CD4-positive, alpha-beta T cell treated with Interleukin-1 beta for 1 hour (primary cell): ENCODE measurements at regions not wholly inside any gene's neighbourhood (a gene's known extent, or its start where the extent isn't known, plus 50 kb on each side); places are given as distances from the start of the nearest gene placed in this dataset.

ENCODE experiments used
- DNase-seq, 2 donors: peaks; one replicate each; pipeline ENCODE4 v3.0.0-alpha.2; 2020 to 2022

DNA sequence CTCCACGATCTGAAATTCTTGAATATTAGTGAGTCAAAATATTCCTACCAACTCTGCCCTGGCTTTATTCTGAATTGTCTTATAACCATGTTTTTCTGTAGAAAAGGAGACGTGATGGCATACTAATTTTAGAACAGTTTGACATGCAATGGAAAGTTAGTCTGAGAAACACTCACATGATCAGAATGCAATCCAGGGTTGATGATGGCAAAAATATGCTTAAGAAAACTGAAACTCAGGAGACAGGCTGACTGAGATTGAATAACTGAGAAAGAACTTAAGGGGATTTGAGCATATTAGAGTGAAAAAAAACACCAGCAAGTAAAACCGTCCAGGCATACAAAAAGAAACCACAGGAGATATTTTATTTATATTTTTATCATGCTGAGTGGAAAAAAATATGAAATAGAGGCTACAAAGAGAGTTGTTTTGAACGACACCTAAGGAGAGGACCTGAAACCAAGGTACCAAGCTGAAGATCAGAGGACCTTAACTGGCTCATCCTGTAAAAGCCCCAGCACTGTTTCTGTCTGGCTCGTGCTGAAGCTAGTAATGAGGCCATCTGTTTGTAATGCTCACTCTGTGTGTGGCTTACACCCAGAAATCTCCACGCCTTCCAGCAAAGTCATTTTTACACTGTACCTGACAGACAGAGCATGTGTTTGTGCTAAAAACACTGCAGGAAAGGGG lies 437.2 kb upstream of the PKDCC start:
- DNase-seq, result no peak

DNA sequence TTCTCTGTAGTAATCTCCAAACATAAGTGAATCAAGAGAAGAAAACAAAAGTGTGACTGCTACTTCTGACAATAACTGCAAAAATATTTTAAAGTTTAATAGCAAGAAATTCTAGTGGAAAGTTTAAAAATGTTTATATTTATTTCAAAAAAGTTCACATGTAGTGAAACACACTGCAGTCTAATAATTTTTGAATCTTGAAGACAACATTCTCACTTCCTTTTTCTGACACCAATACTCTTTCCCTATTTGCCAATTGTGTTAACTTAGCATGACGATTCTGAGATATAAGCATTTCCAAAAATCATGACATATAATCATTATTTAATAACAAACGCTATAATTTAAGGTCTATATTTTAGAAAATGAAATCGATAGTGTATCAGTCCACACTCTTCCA lies 429.1 kb upstream of the PKDCC start:
- DNase-seq, result no peak

DNA sequence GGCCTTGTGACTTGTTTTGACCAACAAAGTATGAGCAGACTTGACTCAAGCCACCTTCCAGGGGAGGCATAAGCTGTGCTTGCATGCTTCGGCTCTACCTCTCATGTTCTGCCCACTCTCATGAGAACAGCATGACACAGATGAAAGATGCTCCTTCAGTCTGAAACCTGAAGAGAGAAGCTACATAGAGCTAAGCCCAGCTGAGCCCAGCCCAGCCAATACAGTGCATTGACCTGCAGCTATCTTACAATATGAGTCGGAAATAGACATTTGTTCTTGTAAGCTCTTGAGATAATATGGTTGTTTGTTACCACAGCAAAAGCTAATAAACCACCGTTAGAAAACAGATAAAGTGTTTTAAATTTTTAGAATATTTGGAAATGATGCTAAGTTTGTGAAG lies 426.7 kb upstream of the PKDCC start:
- no peak for DNase-seq

DNA sequence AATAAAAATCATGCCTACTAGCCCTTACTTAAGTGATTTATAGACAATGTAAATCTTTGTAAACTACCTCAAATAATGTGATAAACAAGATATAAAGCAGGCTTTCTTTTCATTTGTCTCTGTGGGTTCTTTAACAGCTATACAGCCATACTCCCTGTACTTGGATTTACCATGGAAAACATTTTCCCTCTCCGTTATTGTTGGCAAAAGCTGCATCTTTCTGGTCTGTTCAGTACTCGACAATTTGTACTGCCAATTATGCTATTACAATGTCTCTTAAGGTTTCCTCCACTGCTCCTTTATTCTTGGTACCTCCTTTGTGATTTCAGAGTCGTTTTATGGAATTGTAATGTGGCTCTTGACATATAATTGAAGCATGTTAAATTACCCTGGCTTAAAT lies 426.3 kb upstream of the PKDCC start:
- DNase-seq, result no peak

DNA sequence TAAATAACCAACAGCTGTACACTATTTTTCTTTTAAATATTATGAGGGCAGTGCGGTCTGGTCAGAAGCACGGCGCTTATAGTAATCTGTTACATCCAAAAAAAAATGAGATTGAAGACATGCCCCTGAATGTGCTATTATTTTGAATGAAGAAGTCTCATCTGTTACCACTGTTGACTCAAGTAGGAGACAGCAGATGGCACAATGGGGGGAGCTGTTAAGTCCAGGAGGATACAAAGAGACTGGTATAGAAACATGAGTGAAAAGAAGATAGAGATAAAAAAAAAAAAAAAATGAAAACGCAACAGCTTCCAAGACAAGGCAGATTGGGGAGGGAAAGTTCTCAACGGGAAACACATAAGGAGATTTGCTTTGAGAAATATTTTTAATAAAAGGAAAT lies 425.5 kb upstream of the PKDCC start:
- no peak for DNase-seq

DNA sequence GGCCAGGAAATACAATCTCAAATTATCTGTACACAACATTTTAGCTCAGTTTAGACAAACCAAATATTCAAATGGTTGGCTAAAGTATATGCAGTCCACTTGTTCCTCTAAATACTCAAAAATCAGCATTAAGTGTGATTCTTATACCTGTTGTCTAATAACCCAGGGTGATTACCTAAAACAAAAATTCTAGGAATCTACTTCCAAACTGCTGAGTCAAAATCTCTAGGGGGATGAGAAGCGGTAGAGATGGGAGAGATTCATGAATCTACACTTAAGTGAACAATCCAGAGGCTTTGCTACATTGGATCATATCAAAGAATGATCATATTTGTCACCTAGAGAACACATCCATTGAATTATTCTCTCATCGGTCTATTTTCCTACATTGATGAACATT lies 420.9 kb upstream of the PKDCC start:
- DNase-seq, result no peak

DNA sequence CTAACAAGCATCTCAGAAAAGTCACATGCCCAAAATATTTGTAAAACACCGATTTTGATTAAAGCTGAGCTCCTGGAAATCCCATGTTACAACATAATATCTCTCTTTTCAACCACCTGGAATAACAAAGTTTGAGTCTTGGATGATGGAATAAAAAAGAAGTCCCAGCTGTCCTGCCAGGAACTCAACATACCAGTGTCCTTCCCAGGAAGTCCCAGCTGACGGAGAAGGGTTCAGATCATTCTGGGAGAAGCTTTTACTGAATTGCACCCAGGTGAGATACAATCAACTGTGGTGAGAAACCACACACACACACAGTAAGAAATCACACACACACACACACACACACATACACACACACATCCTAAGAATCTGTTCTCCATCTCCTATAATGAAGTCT lies 413.1 kb upstream of the PKDCC start:
- DNase-seq, result no peak

DNA sequence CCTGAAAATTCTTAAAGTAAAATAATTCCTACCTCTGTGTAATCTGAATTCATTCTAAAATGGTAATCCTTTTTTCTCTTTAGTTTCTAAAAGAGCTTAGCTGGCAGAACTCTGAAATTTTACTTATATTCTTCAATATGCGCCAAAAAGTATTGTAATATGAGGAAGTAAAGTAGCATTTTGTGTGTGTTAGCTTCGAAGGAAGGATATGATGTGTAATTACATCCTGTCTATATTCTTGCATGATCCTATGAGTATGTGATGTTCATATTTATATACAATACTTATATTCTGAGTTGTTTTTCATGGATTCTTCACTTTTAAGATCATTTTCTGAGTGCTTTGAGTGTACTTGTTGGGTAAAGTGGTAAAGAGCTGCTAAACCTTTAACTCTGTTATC lies 402.9 kb upstream of the PKDCC start:
- no peak for DNase-seq

DNA sequence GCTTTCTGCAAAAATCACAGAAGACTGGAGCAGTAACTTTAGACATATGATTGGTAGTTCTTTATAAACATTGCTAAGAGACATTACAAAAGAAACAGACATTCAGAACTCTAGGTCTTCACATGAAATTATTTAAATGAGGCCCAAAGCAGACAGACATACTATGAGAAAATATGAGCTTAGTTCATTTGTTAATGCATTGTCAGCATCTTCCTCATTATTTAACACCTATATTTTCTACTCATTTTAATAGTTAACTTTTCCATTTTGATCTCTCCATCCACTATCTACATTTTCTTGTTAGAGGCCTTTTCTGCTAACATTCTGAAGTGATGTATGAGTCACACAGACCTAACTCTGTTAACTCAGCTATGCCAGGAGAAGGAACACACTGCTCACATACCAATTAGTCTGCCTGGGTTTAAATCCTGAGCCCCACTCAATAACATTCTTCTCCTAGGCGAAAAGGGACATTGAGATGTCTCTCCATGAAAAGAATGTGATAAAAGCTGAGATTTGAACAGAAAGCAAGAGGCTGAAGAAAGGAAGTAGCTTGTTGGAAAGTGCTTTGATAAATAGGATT lies 400.3 kb upstream of the PKDCC start:
- no peak for DNase-seq

DNA sequence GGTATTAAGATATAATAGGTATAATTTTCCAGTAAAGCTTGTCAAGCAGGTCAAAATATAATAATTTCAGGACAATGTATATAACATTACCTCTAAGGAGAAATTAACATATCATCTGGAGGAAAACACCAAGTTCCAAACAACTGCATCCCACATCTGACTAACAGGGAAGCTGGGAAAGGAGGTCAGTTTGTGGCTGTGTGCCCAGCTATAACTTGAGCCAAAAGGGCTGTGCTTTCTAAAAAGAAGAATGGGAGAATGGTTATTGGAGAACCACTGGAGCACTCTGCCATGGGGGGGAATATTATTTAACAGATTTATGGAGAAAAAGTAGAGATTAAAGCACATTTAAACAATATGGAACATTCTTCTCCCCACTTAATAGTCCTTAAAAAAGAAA lies 390.6 kb upstream of the PKDCC start:
- no peak for DNase-seq

DNA sequence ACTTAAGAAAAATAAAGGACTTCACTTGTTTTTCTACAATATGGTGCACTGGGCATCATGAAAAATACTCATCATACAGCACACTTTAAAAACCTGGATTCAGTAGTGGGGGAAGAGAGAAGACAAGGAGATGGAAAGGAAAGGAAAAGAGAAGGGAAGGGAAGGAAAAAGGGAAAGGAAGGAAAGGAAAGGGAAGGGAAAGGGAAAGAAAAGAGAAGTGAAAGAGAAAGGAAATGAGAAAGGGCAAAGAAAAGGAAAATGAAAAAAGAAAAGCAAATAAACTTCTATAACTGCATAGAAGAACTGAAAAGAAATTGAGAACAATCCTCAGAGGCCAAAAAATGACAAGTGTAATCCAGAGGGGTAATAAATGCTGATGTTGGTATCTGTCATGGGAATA lies 388.1 kb upstream of the PKDCC start:
- no peak for DNase-seq

DNA sequence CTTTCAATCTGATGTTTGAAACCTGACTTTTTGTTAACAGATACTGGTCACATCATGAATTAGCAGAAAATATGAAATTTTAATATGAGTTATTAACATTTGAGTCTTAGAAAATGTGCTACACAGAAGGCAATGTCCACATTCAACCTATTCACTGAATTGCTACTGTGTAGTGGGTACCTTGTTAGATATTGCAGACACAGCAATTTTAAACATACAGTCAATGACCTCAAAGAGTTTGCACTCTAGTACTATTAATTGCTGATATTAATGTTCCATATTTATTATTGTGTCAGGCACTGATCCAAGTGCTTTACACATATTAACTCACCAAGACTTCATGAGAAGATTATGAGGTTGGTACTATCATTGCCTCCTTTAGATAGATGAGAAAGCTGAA lies 385.4 kb upstream of the PKDCC start:
- no peak for DNase-seq

DNA sequence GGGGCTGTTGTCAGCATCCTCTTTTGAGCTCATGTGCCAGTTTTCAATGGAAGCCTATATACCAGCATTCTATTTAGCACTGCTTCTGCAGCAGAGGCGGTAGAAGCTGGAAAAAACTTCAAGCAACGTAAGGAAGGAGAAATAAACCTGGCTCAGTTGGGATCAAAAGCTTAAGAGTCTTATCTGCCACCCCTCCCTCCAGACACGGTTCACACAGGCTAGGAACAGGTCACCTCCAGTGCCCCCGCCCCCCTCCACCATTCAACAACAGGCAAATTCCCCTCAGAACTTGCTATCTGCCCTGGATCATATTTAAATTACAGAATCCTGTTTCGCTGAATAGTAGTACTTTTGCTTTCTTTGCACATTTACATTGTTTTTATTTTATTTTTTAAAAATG lies 384.8 kb upstream of the PKDCC start:
- no peak for DNase-seq

DNA sequence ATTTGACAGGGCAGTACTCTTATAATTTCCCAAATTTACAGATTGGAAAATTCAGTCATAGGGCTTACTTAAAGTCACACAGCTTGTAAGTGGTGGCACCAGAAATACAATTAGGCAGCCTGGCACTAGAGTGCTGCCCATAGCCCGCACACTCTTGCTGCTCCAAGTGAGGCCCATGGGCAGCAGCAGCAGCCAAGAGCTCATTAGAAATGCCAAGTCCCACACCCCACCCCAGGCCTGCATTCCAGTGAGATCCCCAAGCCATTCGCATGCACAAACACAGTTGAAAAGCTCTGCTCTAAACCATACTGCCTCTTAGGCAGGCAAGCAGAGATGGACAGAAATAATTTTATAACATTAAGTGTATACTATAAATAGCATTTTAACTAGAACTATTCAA lies 379.3 kb upstream of the PKDCC start:
- DNase-seq, result no peak

DNA sequence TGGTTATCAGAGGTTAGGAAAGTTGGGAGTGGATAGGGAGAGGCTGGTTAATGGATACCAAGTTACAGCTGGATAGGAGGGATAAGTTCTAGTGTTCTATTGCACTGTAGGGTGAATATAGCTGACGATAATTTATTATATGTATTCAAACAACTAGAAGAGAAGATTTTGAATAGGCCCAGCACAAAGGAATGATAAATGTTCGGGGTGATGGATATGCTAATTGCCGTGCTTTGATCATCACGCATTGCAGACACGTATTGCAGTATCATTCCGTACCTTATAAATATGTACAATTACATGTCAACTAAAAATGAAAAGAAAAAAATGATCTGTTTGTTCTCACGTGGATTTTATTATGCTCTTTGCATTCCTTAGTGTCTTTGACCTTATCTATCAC lies 369.2 kb upstream of the PKDCC start:
- DNase-seq, result no peak

DNA sequence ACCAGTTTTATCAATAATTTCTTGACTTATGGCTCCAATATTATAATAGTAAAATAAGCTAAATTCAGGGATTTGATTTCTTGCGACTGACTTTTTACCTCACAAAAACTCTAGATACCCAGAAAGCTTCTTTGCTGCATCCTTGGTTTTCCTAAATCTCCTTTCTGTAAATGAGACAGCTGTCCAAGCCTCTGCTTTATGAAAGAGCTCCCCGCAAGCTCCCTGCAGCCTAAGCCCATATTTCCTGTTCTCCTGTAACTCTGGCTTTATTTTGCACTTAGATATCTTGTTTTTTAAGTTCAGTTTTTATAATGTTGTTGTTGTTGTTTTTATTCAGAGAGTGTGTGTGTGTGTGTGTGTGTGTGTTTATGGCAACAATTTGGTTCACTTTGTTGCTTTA lies 361.7 kb upstream of the PKDCC start:
- DNase-seq, result no peak

DNA sequence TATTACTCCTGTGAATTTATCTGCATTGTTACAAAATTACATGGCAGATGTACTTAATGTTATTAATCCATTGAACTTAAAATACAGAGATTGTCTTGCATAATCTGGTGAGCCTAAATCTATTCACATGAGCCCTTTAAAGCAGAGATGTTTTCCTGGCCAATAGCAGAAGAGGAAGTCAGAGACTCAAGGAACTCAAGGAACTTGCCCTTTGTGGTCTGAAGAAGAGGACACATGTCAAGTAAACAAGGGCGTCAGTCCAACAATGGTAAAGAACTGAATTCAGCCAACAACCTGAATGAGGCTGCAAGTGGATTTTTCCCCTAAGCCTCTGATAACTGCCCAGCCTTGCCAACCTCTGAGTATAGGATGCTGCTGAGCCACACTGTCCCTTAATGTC lies 356.3 kb upstream of the PKDCC start:
- DNase-seq, result no peak

DNA sequence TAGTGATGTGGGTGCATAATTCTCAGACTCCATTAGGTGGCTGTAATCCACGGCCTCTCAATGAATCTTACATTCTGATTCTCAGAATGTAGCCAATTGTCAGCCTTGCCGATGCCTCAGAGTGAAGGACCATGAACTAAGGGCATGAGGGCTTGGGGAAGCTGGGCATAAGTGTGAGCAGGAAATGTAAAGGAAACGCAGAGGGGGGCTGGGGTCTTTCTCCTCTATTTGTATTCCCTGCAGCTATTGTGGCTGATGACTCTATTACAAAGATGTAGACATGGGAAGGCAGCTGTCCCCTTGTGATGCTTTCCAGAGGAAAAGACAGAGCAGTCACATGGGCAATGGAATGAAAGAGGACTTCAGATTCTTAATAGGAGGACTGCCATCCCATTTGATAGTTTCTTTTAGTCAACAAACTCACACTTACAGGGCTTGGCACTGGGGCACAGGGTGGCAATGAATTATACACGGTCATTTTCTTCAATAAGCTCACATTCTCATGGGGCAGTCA lies 353.2 kb upstream of the PKDCC start:
- no peak for DNase-seq

DNA sequence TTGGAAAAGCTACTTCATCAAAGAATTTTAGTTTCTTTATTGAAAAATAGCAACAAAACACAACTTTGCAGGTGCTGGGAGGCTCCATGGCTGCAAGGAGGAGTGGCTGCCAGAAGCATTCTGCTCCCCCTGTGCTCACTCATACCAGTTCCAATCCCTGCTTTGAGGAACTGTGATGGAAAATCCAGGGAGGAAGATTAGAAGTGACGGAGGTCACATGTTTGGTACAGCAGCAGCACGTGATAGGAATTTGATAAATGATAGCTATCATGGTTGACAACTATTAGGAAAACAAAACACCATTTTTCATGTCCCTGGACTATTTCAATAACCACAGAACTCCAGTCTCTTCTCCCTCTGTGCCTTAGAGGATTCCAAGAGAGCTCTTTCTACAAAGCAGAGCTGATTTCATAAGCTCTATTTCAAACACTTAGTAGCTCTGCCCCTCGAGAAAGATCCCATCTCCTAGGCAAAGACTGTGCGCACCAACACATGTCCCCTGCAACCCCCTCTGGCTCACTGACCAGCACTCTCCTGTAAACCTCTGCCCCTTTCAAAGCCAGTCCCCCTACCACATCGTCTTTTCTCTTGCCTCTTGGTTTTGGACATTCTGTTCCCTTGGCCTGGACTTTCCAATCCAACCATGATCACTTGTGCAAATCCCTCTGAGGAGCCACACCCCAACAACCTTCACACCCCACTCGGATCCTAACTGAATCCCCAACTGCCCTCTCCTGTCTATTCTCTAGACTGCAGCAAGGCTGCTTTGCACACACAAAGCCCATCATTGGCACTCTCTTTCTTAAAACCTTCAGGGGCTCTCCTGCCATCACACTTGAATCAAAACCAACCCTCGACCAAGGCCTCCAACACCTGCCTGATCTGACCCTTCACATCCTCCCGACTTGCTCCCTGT lies 352.4 kb upstream of the PKDCC start:
- no peak for DNase-seq

DNA sequence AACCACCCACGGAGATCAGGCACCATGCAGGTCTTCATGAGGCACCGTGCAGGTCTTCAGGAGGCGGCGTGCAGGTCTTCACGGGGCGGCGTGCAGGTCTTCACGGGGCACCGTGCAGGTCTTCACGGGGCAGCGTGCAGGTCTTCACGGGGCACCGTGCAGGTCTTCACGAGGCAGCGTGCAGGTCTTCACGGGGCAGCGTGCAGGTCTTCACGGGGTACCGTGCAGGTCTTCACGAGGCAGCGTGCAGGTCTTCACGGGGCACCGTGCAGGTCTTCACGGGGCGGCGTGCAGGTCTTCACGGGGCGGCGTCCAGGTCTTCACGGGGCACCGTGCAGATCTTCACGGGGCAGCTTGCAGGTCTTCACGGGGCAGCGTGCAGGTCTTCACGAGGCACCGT lies 350.4 kb upstream of the PKDCC start:
- no peak for DNase-seq

DNA sequence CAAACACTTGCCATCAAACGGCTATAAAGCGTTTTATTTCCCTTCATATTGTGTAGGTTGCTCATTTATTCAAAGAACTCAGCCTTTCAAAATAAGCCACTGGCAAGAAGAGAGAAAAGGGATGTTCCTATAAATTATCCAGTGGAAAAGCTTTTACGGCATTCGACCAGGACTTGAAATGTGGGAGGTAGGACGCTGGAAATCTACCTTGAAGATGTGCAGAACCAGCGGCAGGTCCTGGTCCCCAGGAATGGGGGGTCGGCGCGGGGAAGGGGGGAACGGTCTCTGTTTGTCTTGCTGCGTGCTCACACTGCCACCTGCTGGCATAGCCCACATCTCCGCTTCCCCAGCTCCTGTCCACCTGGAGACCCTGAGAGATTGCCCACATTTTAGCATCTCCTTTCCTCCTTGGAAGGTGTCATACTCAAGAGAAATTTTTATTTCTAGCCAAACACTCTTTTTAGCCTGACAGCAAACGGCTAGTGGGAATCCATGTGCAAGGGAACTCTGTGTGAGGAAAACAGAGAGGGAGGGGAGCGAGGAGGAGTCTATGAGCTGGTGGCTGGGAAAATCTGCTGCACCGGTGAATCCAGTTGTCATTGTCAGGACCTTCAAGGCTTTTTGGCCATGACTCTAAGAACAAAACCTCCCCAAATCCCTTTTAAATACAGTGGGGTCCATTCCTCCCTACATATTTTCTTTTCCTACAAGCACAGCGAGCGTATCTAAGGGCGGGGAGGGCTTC lies 349.0 kb upstream of the PKDCC start:
- DNase-seq, result no peak

DNA sequence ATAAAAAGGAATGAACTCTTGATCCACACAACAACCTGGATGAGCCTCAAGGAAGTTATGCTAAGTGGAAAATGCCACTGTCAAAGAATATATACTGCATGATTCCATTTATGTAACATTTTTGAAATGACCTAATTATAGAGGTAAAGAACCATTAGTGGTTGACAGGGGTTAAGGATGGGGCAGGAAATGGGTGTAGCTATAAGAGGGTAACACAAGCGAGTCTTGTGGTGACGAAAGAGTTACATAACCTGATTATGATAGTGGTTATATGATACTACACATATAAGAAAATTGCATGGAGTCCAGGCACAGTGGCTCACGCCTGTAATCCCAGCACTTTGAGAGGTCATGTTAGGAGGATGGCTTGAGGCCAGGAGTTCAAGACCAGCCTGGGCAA lies 346.6 kb upstream of the PKDCC start:
- DNase-seq, result no peak

DNA sequence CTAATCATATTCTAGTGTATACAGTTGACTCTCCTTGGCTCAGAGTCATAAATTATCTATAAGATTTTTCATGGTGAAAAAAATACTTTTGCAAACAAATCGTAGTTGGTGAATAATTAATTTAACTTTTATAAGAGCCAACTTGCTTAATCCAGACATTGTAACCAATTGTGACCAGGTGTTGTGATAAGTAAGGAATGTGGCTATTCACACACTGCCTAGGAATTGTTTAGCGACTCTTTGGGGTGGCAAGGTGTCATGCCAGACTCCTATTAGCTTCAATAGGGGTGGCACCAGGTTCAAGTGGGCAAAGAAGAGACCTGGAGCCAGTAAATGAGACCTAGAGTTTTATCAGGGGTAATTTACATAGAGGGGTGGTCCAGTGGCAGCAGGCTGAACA lies 344.7 kb upstream of the PKDCC start:
- DNase-seq, result no peak
